ENCODE measurements at regions not wholly inside any gene's neighbourhood (a gene's known extent, or its start where the extent isn't known, plus 50 kb on each side); places are given as distances from the start of the nearest gene placed in this dataset.

GRCh38 chr10:109374215-109374614, 549.1 kb downstream of the XPNPEP1 start:
- no peaks in the 10 kb centered on the region for H4K20me1 ChIP-seq (ENCODE audit: insufficient read depth)
- H3K9ac ChIP-seq (ENCODE audit: low read length) = no peak overlapping the region
- H3K79me2 ChIP-seq (replicated peaks; ENCODE audit: insufficient read depth, low read length) = no peaks in the 10 kb centered on the region
- H3K4me2 ChIP-seq (ENCODE audit: low read length) = no peak overlapping the region
- H3K27ac ChIP-seq (ENCODE audit: low read length) = no peak overlapping the region
- H3K4me3 ChIP-seq (ENCODE audit: low read length) = no peak overlapping the region
- H2AFZ ChIP-seq (ENCODE audit: low read depth, low read length) = no peak overlapping the region
- no peaks in the 10 kb centered on the region for H3K9me2 ChIP-seq (ENCODE audit: insufficient read depth, low read length)
- no peaks in the 10 kb centered on the region for H3K36me3 ChIP-seq (ENCODE audit: insufficient read depth, low read length)
- no peaks in the 10 kb centered on the region for H3K27me3 ChIP-seq (ENCODE audit: insufficient read depth, low read depth, low read length)
- TF ChIP-seq TAF1 (IDR thresholded peaks at IDR 0.05; ENCODE audit: low read depth) (no peak), SMC3 (conservative IDR thresholded peaks at IDR 0.05; ENCODE audit: poor library complexity) (no peak), EZH2 (IDR thresholded peaks at IDR 0.05; ENCODE audit: borderline replicate concordance, insufficient read depth, low read length, poor library complexity, severe bottlenecking) (no peak), POLR2AphosphoS5 (IDR thresholded peaks at IDR 0.05) (no peak), RAD21 (conservative IDR thresholded peaks at IDR 0.05) (no peak), MXI1 (conservative IDR thresholded peaks at IDR 0.05; ENCODE audit: poor library complexity, severe bottlenecking) (no peak), EP300 (conservative IDR thresholded peaks at IDR 0.05; ENCODE audit: poor library complexity, severe bottlenecking) (no peak)
- TF ChIP-seq, protein P1, sequence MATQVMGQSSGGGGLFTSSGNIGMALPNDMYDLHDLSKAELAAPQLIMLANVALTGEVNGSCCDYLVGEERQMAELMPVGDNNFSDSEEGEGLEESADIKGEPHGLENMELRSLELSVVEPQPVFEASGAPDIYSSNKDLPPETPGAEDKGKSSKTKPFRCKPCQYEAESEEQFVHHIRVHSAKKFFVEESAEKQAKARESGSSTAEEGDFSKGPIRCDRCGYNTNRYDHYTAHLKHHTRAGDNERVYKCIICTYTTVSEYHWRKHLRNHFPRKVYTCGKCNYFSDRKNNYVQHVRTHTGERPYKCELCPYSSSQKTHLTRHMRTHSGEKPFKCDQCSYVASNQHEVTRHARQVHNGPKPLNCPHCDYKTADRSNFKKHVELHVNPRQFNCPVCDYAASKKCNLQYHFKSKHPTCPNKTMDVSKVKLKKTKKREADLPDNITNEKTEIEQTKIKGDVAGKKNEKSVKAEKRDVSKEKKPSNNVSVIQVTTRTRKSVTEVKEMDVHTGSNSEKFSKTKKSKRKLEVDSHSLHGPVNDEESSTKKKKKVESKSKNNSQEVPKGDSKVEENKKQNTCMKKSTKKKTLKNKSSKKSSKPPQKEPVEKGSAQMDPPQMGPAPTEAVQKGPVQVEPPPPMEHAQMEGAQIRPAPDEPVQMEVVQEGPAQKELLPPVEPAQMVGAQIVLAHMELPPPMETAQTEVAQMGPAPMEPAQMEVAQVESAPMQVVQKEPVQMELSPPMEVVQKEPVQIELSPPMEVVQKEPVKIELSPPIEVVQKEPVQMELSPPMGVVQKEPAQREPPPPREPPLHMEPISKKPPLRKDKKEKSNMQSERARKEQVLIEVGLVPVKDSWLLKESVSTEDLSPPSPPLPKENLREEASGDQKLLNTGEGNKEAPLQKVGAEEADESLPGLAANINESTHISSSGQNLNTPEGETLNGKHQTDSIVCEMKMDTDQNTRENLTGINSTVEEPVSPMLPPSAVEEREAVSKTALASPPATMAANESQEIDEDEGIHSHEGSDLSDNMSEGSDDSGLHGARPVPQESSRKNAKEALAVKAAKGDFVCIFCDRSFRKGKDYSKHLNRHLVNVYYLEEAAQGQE (IDR thresholded peaks at IDR 0.05; ENCODE audit: borderline replicate concordance) = no peak
- TF ChIP-seq, protein P2, sequence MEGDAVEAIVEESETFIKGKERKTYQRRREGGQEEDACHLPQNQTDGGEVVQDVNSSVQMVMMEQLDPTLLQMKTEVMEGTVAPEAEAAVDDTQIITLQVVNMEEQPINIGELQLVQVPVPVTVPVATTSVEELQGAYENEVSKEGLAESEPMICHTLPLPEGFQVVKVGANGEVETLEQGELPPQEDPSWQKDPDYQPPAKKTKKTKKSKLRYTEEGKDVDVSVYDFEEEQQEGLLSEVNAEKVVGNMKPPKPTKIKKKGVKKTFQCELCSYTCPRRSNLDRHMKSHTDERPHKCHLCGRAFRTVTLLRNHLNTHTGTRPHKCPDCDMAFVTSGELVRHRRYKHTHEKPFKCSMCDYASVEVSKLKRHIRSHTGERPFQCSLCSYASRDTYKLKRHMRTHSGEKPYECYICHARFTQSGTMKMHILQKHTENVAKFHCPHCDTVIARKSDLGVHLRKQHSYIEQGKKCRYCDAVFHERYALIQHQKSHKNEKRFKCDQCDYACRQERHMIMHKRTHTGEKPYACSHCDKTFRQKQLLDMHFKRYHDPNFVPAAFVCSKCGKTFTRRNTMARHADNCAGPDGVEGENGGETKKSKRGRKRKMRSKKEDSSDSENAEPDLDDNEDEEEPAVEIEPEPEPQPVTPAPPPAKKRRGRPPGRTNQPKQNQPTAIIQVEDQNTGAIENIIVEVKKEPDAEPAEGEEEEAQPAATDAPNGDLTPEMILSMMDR (IDR thresholded peaks at IDR 0.05; ENCODE audit: poor library complexity, severe bottlenecking) = no peak
- H3F3A ChIP-seq (ENCODE audit: insufficient read depth, low read length, poor library complexity, severe bottlenecking) = no peaks in the 10 kb centered on the region
- no peaks in the 10 kb centered on the region for H3K9me3 ChIP-seq (ENCODE audit: low read length)

DNA sequence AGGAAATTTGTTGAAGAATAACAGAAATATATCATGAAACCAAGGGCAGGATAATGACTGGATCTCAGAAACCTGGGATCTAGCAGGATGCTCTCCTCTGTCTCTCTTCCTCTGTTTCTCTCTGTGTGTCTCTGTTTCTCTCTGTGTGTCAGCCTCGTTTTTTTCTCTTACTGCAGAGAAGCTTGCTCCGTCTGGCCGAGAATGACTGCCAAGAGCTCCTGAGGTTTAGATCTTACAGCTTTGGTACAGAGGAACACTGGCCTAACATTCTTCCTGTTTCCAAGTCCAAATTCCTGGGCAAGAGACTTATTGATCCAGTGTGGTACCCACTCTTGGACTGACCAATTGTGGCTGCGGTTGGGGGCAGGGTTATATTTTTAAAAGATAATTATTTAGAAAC, 564.0 kb downstream of the XPNPEP1 start:
- H4K20me1 ChIP-seq (ENCODE audit: insufficient read depth) = no peaks in the 10 kb centered on the region
- H3K9me3 ChIP-seq (ENCODE audit: low read length) = no peaks in the 10 kb centered on the region
- no peaks in the 10 kb centered on the region for H3K9me2 ChIP-seq (ENCODE audit: insufficient read depth, low read length)
- H3K27ac ChIP-seq (ENCODE audit: low read length) = no peak overlapping the region
- H3K36me3 ChIP-seq (ENCODE audit: insufficient read depth, low read length) = no peaks in the 10 kb centered on the region
- no peaks in the 10 kb centered on the region for H3K27me3 ChIP-seq (ENCODE audit: insufficient read depth, low read depth, low read length)
- H3K4me3 ChIP-seq (ENCODE audit: low read length) = no peak overlapping the region
- no peak overlapping the region for H2AFZ ChIP-seq (ENCODE audit: low read depth, low read length)
- H3K9ac ChIP-seq (ENCODE audit: low read length) = no peak overlapping the region
- no peak overlapping the region for H3K4me2 ChIP-seq (ENCODE audit: low read length)
- TF ChIP-seq EP300 (conservative IDR thresholded peaks at IDR 0.05; ENCODE audit: poor library complexity, severe bottlenecking) (no peak), EZH2 (IDR thresholded peaks at IDR 0.05; ENCODE audit: borderline replicate concordance, insufficient read depth, low read length, poor library complexity, severe bottlenecking) (no peak)
- TF ChIP-seq, protein P2 (IDR thresholded peaks at IDR 0.05; ENCODE audit: poor library complexity, severe bottlenecking) = no peak
- no peaks in the 10 kb centered on the region for H3F3A ChIP-seq (ENCODE audit: insufficient read depth, low read length, poor library complexity, severe bottlenecking)
- no peaks in the 10 kb centered on the region for H3K79me2 ChIP-seq (replicated peaks; ENCODE audit: insufficient read depth, low read length)
